ENCODE measurements at regions not wholly inside any gene's neighbourhood (a gene's known extent, or its start where the extent isn't known, plus 50 kb on each side); places are given as distances from the start of the nearest gene placed in this dataset.

- Histone ChIP-seq H3K27ac (no peak overlapping the region), H3K4me3 (no peak overlapping the region)
These were observed 82.4 kb upstream of the STARD13 start for GRCh38 chr13:33367926-33368325.

GRCh38 chr13:33369073-33369472 lies 83.5 kb upstream of the STARD13 start:
- no peak overlapping the region for H3K27ac ChIP-seq
- no peak overlapping the region for H3K4me3 ChIP-seq

GRCh38 chr13:33372251-33372919 lies 86.8 kb upstream of the STARD13 start:
- no peak overlapping the region for H3K27ac ChIP-seq
- H3K4me3 ChIP-seq, result no peak overlapping the region

- no peak overlapping the region for H3K4me3 ChIP-seq
- H3K27ac ChIP-seq, result no peak overlapping the region
These were observed 88.1 kb upstream of the STARD13 start for GRCh38 chr13:33373624-33374023.

GRCh38 chr13:33375421-33375820 lies 89.9 kb upstream of the STARD13 start:
- no peak overlapping the region for H3K27ac ChIP-seq
- H3K4me3 ChIP-seq, result no peak overlapping the region

GRCh38 chr13:33376212-33376611 lies 90.7 kb upstream of the STARD13 start:
- Histone ChIP-seq H3K4me3 (no peak overlapping the region), H3K27ac (no peak overlapping the region)

- Histone ChIP-seq H3K27ac (no peak overlapping the region), H3K4me3 (no peak overlapping the region)
These were observed 91.9 kb upstream of the STARD13 start for GRCh38 chr13:33377411-33377810.

GRCh38 chr13:33377825-33378224 lies 92.3 kb upstream of the STARD13 start:
- H3K4me3 ChIP-seq, result no peak overlapping the region
- no peak overlapping the region for H3K27ac ChIP-seq

GRCh38 chr13:33379608-33380007 lies 94.1 kb upstream of the STARD13 start:
- Histone ChIP-seq H3K4me3 (no peak overlapping the region), H3K27ac (no peak overlapping the region)

- H3K4me3 ChIP-seq, result no peak overlapping the region
- no peak overlapping the region for H3K27ac ChIP-seq
These were observed 95.0 kb upstream of the STARD13 start for GRCh38 chr13:33380487-33381079.

- Histone ChIP-seq H3K4me3 (no peak overlapping the region), H3K27ac (no peak overlapping the region)
These were observed 95.6 kb upstream of the STARD13 start for GRCh38 chr13:33381180-33381579.

GRCh38 chr13:33381906-33382305 lies 96.4 kb upstream of the STARD13 start:
- no peak overlapping the region for H3K27ac ChIP-seq
- no peak overlapping the region for H3K4me3 ChIP-seq

GRCh38 chr13:33383724-33384577 lies 98.4 kb upstream of the STARD13 start:
- Histone ChIP-seq H3K27ac (no peak overlapping the region), H3K4me3 (no peak overlapping the region)

GRCh38 chr13:33388286-33388998 lies 102.9 kb upstream of the STARD13 start:
- Histone ChIP-seq H3K4me3 (no peak overlapping the region), H3K27ac (peak overlapping the region in 2 of 21 experiments; percentile 2 to 23)

- no peak overlapping the region for H3K4me3 ChIP-seq
- H3K27ac ChIP-seq, result no peak overlapping the region
These were observed 107.3 kb upstream of the STARD13 start for GRCh38 chr13:33392794-33393405.

- Histone ChIP-seq H3K4me3 (no peak overlapping the region), H3K27ac (no peak overlapping the region)
These were observed 108.9 kb upstream of the STARD13 start for GRCh38 chr13:33394294-33394932.

GRCh38 chr13:33401238-33401637 lies 115.7 kb upstream of the STARD13 start:
- no peak overlapping the region for H3K4me3 ChIP-seq
- H3K27ac ChIP-seq, result no peak overlapping the region

- Histone ChIP-seq H3K4me3 (no peak overlapping the region), H3K27ac (no peak overlapping the region)
These were observed 117.4 kb upstream of the STARD13 start for GRCh38 chr13:33402975-33403374.

GRCh38 chr13:33403807-33404362 lies 118.3 kb upstream of the STARD13 start:
- H3K27ac ChIP-seq, result no peak overlapping the region
- no peak overlapping the region for H3K4me3 ChIP-seq
